HCT116 (cell line): ENCODE measurements at regions not wholly inside any gene's neighbourhood (a gene's known extent, or its start where the extent isn't known, plus 50 kb on each side); places are given as distances from the start of the nearest gene placed in this dataset.

Experiments used
- CBX3 ChIP-seq: IDR thresholded peaks from 2 replicates; pipeline ENCODE4 v1.6.1; 2012; ENCODE audit warnings: low read depth
- EGR1 ChIP-seq: IDR thresholded peaks from 2 replicates; pipeline ENCODE4 v1.6.1; 2012; ENCODE audit warnings: low read depth
- EZH2 ChIP-seq: fragments of 200-600 bp; sonication (generic); IDR thresholded peaks from 2 replicates; pipeline ENCODE4 v1.6.1; 2017; ENCODE audit warnings: antibody characterized with exemption, mixed run types
- EZH2phosphoT487 ChIP-seq: fragments of 200-600 bp; IDR thresholded peaks from 2 replicates; pipeline ENCODE4 v1.6.1; 2018; ENCODE audit warnings: antibody characterized with exemption, borderline replicate concordance
- POLR2A ChIP-seq: IDR thresholded peaks from 2 replicates; pipeline ENCODE4 v1.7.0; 2011; ENCODE audit warnings: borderline replicate concordance; ENCODE audit not compliant: insufficient read depth, insufficient read length; ENCODE audit errors: extremely low read depth
- POLR2AphosphoS5 ChIP-seq: IDR thresholded peaks from 2 replicates; pipeline ENCODE4 v1.6.1; 2011; ENCODE audit warnings: mild to moderate bottlenecking, low read depth, low read length, moderate library complexity
- SP1 ChIP-seq: IDR thresholded peaks from 2 replicates; pipeline ENCODE4 v1.6.1; 2012; ENCODE audit warnings: low read depth
- YY1 ChIP-seq: IDR thresholded peaks from 2 replicates; pipeline ENCODE4 v1.6.1; 2011; ENCODE audit warnings: low read length, low read depth, moderate library complexity, mild to moderate bottlenecking; ENCODE audit not compliant: insufficient replicate concordance; ENCODE audit errors: extremely low read depth
- ZNF274 ChIP-seq: fragments of 200-500 bp; sonication (Bioruptor generic); IDR thresholded peaks from 2 replicates; pipeline ENCODE4 v1.6.1; 2014; ENCODE audit warnings: mild to moderate bottlenecking, low read depth, low read length, inconsistent platforms
- TF ChIP-seq, protein P1 (sequence below): IDR thresholded peaks from 2 replicates; pipeline ENCODE4 v1.6.1; 2011; ENCODE audit warnings: mild to moderate bottlenecking, low read length, moderate library complexity; ENCODE audit not compliant: insufficient replicate concordance; ENCODE audit errors: extremely low read depth
- TF ChIP-seq, protein P2 (sequence below), 3 experiments: fragments of 200-600 bp in 1 of 3; sonication (generic) in 1 of 3; IDR thresholded peaks in 2 of 3; conservative IDR thresholded peaks in 1 of 3; 2 replicates each; pipeline ENCODE4 v1.5.1; 2012 to 2017; ENCODE audit warnings: low read depth in 2 of 3, low read length in 2 of 3, antibody characterized with exemption in 1 of 3, borderline replicate concordance in 1 of 3, control low read depth in 1 of 3, mild to moderate bottlenecking in 1 of 3, mixed read lengths in 1 of 3, mixed run types in 1 of 3, moderate library complexity in 1 of 3; ENCODE audit not compliant: insufficient read depth in 1 of 3
- TF ChIP-seq, protein P3 (sequence below): IDR thresholded peaks from 2 replicates; pipeline ENCODE4 v1.6.1; 2012

DNA sequence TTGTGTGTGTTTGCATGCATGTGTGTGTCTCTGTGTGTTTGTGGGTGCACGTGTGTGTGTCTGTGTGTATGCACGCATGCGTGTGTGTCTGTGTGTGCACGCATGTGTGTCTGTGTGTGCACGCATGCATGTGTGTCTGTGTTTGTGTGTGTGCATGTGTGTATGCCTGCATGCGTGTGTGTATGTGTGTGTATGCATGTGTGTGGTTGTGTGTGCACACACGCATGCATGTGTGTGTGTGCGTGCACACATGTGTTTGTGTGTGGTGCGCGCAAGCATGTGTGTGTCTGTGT lies 239.9 kb upstream of the TNRC6C start:
- TF ChIP-seq, protein P1, sequence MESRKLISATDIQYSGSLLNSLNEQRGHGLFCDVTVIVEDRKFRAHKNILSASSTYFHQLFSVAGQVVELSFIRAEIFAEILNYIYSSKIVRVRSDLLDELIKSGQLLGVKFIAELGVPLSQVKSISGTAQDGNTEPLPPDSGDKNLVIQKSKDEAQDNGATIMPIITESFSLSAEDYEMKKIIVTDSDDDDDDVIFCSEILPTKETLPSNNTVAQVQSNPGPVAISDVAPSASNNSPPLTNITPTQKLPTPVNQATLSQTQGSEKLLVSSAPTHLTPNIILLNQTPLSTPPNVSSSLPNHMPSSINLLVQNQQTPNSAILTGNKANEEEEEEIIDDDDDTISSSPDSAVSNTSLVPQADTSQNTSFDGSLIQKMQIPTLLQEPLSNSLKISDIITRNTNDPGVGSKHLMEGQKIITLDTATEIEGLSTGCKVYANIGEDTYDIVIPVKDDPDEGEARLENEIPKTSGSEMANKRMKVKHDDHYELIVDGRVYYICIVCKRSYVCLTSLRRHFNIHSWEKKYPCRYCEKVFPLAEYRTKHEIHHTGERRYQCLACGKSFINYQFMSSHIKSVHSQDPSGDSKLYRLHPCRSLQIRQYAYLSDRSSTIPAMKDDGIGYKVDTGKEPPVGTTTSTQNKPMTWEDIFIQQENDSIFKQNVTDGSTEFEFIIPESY = no peak
- no peak for TF ChIP-seq ZNF274
- TF ChIP-seq, protein P2, sequence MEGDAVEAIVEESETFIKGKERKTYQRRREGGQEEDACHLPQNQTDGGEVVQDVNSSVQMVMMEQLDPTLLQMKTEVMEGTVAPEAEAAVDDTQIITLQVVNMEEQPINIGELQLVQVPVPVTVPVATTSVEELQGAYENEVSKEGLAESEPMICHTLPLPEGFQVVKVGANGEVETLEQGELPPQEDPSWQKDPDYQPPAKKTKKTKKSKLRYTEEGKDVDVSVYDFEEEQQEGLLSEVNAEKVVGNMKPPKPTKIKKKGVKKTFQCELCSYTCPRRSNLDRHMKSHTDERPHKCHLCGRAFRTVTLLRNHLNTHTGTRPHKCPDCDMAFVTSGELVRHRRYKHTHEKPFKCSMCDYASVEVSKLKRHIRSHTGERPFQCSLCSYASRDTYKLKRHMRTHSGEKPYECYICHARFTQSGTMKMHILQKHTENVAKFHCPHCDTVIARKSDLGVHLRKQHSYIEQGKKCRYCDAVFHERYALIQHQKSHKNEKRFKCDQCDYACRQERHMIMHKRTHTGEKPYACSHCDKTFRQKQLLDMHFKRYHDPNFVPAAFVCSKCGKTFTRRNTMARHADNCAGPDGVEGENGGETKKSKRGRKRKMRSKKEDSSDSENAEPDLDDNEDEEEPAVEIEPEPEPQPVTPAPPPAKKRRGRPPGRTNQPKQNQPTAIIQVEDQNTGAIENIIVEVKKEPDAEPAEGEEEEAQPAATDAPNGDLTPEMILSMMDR (IDR thresholded peaks at IDR 0.05 in 2 of 3, conservative IDR thresholded peaks at IDR 0.05 in 1 of 3; ENCODE audit: borderline replicate concordance in 1 of 3, insufficient read depth in 1 of 3, low read depth in 2 of 3, low read length in 2 of 3) = no peak
- TF ChIP-seq POLR2A = no peak
- TF ChIP-seq POLR2AphosphoS5 = no peak
- no peak for TF ChIP-seq CBX3
- TF ChIP-seq, protein P3, sequence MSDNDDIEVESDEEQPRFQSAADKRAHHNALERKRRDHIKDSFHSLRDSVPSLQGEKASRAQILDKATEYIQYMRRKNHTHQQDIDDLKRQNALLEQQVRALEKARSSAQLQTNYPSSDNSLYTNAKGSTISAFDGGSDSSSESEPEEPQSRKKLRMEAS = no peak
- no peak for TF ChIP-seq EZH2
- no peak for TF ChIP-seq SP1
- no peak for TF ChIP-seq EGR1
- TF ChIP-seq YY1 = no peak
- no peak for TF ChIP-seq EZH2phosphoT487
